ENCODE measurements at regions not wholly inside any gene's neighbourhood (a gene's known extent, or its start where the extent isn't known, plus 50 kb on each side); places are given as distances from the start of the nearest gene placed in this dataset.
"Not testable (repeated sequence)": the region's sequence is repeated elsewhere in the genome, so short reads cannot be mapped to it uniquely, and the experiment has no call there.

DNA sequence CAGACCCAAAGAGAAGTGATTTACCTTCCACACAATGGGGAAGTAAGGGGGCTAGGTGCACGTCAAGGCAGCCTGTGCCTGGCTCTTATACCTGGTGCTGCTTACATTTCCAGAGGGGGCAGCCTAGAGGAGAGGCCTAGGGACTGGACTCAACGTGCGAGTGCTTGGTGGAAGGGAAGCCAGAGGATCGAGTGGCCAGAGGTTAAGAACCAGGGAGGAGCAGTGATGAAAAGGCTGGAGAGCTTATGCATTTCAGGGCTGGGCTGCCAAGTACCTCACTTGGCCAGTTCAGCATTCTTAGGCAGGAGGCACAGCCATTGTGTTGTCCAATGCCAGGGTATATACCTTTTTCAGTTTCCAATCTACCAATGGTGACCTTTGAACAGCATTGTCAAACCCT lies 77.4 kb downstream of the LAT start:
- TF ChIP-seq, protein P1, sequence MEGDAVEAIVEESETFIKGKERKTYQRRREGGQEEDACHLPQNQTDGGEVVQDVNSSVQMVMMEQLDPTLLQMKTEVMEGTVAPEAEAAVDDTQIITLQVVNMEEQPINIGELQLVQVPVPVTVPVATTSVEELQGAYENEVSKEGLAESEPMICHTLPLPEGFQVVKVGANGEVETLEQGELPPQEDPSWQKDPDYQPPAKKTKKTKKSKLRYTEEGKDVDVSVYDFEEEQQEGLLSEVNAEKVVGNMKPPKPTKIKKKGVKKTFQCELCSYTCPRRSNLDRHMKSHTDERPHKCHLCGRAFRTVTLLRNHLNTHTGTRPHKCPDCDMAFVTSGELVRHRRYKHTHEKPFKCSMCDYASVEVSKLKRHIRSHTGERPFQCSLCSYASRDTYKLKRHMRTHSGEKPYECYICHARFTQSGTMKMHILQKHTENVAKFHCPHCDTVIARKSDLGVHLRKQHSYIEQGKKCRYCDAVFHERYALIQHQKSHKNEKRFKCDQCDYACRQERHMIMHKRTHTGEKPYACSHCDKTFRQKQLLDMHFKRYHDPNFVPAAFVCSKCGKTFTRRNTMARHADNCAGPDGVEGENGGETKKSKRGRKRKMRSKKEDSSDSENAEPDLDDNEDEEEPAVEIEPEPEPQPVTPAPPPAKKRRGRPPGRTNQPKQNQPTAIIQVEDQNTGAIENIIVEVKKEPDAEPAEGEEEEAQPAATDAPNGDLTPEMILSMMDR (conservative IDR thresholded peaks at IDR 0.05; ENCODE audit: low read depth, low read length), result not testable (repeated sequence)
- TF ChIP-seq MAFK (IDR thresholded peaks at IDR 0.05; ENCODE audit: low read depth, low read length); CEBPB (IDR thresholded peaks at IDR 0.05; ENCODE audit: low read depth, low read length); RAD21 (IDR thresholded peaks at IDR 0.05; ENCODE audit: low read length); POLR2A (IDR thresholded peaks at IDR 0.05; ENCODE audit: low read depth, low read length): not testable (repeated sequence)
- TF ChIP-seq, protein P2, sequence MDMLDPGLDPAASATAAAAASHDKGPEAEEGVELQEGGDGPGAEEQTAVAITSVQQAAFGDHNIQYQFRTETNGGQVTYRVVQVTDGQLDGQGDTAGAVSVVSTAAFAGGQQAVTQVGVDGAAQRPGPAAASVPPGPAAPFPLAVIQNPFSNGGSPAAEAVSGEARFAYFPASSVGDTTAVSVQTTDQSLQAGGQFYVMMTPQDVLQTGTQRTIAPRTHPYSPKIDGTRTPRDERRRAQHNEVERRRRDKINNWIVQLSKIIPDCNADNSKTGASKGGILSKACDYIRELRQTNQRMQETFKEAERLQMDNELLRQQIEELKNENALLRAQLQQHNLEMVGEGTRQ (IDR thresholded peaks at IDR 0.05; ENCODE audit: low read depth, low read length), result not testable (repeated sequence)

All from IMR-90 (cell line).